ENCODE measurements at regions not wholly inside any gene's neighbourhood (a gene's known extent, or its start where the extent isn't known, plus 50 kb on each side); places are given as distances from the start of the nearest gene placed in this dataset.

- no peak overlapping the region for H3K4me3 ChIP-seq
- intact Hi-C loops (cut with DNase I), result no loop called here
- peaks cover 0 to 17% of the 10 kb centered on the region in 2 donors for H3K9me3 ChIP-seq
- DNase-seq (no peak), ATAC-seq (no peak)
- H3K27ac ChIP-seq, result no peak overlapping the region
- TF ChIP-seq CTCF (IDR thresholded peaks at IDR 0.05), result no peak
- H3K4me1 ChIP-seq, result no peaks in the 10 kb centered on the region
- no peaks in the 10 kb centered on the region for H3K27me3 ChIP-seq
- no peaks in the 10 kb centered on the region for H3K36me3 ChIP-seq
These were observed 496.5 kb downstream of the TOX3 start for GRCh38 chr16:52050418-52050817.

- Histone ChIP-seq H3K27ac (no peak overlapping the region), H3K36me3 (no peaks in the 10 kb centered on the region), H3K4me1 (no peaks in the 10 kb centered on the region), H3K9me3 (no peaks in the 10 kb centered on the region), H3K4me3 (no peak overlapping the region), H3K27me3 (no peaks in the 10 kb centered on the region)
- intact Hi-C loops (cut with DNase I), result no loop called here
- DNase-seq, result no peak
- TF ChIP-seq CTCF (IDR thresholded peaks at IDR 0.05), result no peak
- no peak for ATAC-seq
These were observed 511.5 kb downstream of the TOX3 start for GRCh38 chr16:52035436-52035835.

- no peaks in the 10 kb centered on the region for H3K36me3 ChIP-seq
- intact Hi-C loops (cut with DNase I), result no loop called here
- H3K27me3 ChIP-seq, result no peaks in the 10 kb centered on the region
- no peak for TF ChIP-seq CTCF (IDR thresholded peaks at IDR 0.05)
- no peak overlapping the region for H3K27ac ChIP-seq
- H3K4me1 ChIP-seq, result no peaks in the 10 kb centered on the region
- H3K4me3 ChIP-seq, result no peak overlapping the region
- ATAC-seq, result no peak
- H3K9me3 ChIP-seq, result no peaks in the 10 kb centered on the region
- no peak for DNase-seq
These were observed 512.1 kb downstream of the TOX3 start for GRCh38 chr16:52034830-52035229.

- H3K4me3 ChIP-seq, result no peak overlapping the region
- intact Hi-C loops (cut with DNase I), result no loop called here
- DNase-seq (no peak), ATAC-seq (no peak)
- H3K9me3 ChIP-seq, result no peaks in the 10 kb centered on the region
- no peaks in the 10 kb centered on the region for H3K4me1 ChIP-seq
- no peaks in the 10 kb centered on the region for H3K36me3 ChIP-seq
- no peaks in the 10 kb centered on the region for H3K27me3 ChIP-seq
- no peak for TF ChIP-seq CTCF (IDR thresholded peaks at IDR 0.05)
- H3K27ac ChIP-seq, result no peak overlapping the region
These were observed 513.0 kb downstream of the TOX3 start for GRCh38 chr16:52033992-52034391.

GRCh38 chr16:52022980-52023379, 524.0 kb downstream of the TOX3 start:
- DNase-seq, result no peak
- no peak for ATAC-seq
- intact Hi-C loops (cut with DNase I), result no loop called here
- Histone ChIP-seq H3K4me3 (no peak overlapping the region), H3K9me3 (peaks cover 0 to 2% of the 10 kb centered on the region in 2 donors), H3K36me3 (no peaks in the 10 kb centered on the region), H3K27me3 (no peaks in the 10 kb centered on the region), H3K4me1 (no peaks in the 10 kb centered on the region), H3K27ac (no peak overlapping the region)
- no peak for TF ChIP-seq CTCF (IDR thresholded peaks at IDR 0.05)
